Effector CD4-positive, alpha-beta T cell (primary cell): ENCODE measurements at regions not wholly inside any gene's neighbourhood (a gene's known extent, or its start where the extent isn't known, plus 50 kb on each side); places are given as distances from the start of the nearest gene placed in this dataset.

Source experiments
- DNase-seq: peaks from one replicate; pipeline ENCODE4 v3.0.0-alpha.2; 2020

- DNase-seq = no peak
Observed at GRCh38 chr1:61627365-61627764, 97.6 kb downstream of the TM2D1 start.

- DNase-seq = no peak
Observed at GRCh38 chr1:61626816-61627215, 98.1 kb downstream of the TM2D1 start.

- DNase-seq = no peak
Observed at GRCh38 chr1:61623852-61624251, 101.1 kb downstream of the TM2D1 start.

GRCh38 chr1:61620536-61620935, 104.4 kb downstream of the TM2D1 start:
- DNase-seq = no peak

- no peak for DNase-seq
Observed at GRCh38 chr1:61618755-61619154, 106.2 kb downstream of the TM2D1 start.

- DNase-seq = no peak
Observed at GRCh38 chr1:61618193-61618592, 106.7 kb downstream of the TM2D1 start.

GRCh38 chr1:61616830-61617229, 108.1 kb downstream of the TM2D1 start:
- no peak for DNase-seq

GRCh38 chr1:61612602-61613001, 112.3 kb downstream of the TM2D1 start:
- DNase-seq = no peak

GRCh38 chr1:61609040-61609439, 115.9 kb downstream of the TM2D1 start:
- DNase-seq = no peak

GRCh38 chr1:61607448-61607847, 117.5 kb downstream of the TM2D1 start:
- DNase-seq = no peak

GRCh38 chr1:61606448-61607312, 118.3 kb downstream of the TM2D1 start:
- no peak for DNase-seq

- DNase-seq = no peak
Observed at GRCh38 chr1:61605607-61606321, 119.2 kb downstream of the TM2D1 start.

- DNase-seq = no peak
Observed at GRCh38 chr1:61604684-61605083, 120.3 kb downstream of the TM2D1 start.

GRCh38 chr1:61604261-61604660, 120.7 kb downstream of the TM2D1 start:
- no peak for DNase-seq

GRCh38 chr1:61602663-61603062, 122.3 kb downstream of the TM2D1 start:
- DNase-seq = no peak

GRCh38 chr1:61597601-61598000, 127.3 kb downstream of the TM2D1 start:
- no peak for DNase-seq

GRCh38 chr1:61593331-61593730, 131.6 kb downstream of the TM2D1 start:
- no peak for DNase-seq

- DNase-seq = no peak
Observed at GRCh38 chr1:61591351-61591750, 133.6 kb downstream of the TM2D1 start.

- DNase-seq = peak; percentile 29
Observed at GRCh38 chr1:61588736-61589672, 135.9 kb downstream of the TM2D1 start.

GRCh38 chr1:61585714-61586113, 139.2 kb downstream of the TM2D1 start:
- DNase-seq = no peak

- DNase-seq = no peak
Observed at GRCh38 chr1:61583703-61584102, 141.2 kb downstream of the TM2D1 start.

- DNase-seq = no peak
Observed at GRCh38 chr1:61581251-61581650, 143.7 kb downstream of the TM2D1 start.

GRCh38 chr1:61580417-61580816, 144.5 kb downstream of the TM2D1 start:
- DNase-seq = no peak
